ENCODE measurements at regions not wholly inside any gene's neighbourhood (a gene's known extent, or its start where the extent isn't known, plus 50 kb on each side); places are given as distances from the start of the nearest gene placed in this dataset.

- no peaks in the 10 kb centered on the region for H3K27me3 ChIP-seq (ENCODE audit: insufficient read depth, low read length)
- H2AFZ ChIP-seq (ENCODE audit: low read length) = no peak overlapping the region
- H3K4me2 ChIP-seq (ENCODE audit: insufficient read depth, low read length) = no peak overlapping the region
- H3K36me3 ChIP-seq (ENCODE audit: insufficient read depth, low read length) = no peaks in the 10 kb centered on the region
- TF ChIP-seq, protein P1, sequence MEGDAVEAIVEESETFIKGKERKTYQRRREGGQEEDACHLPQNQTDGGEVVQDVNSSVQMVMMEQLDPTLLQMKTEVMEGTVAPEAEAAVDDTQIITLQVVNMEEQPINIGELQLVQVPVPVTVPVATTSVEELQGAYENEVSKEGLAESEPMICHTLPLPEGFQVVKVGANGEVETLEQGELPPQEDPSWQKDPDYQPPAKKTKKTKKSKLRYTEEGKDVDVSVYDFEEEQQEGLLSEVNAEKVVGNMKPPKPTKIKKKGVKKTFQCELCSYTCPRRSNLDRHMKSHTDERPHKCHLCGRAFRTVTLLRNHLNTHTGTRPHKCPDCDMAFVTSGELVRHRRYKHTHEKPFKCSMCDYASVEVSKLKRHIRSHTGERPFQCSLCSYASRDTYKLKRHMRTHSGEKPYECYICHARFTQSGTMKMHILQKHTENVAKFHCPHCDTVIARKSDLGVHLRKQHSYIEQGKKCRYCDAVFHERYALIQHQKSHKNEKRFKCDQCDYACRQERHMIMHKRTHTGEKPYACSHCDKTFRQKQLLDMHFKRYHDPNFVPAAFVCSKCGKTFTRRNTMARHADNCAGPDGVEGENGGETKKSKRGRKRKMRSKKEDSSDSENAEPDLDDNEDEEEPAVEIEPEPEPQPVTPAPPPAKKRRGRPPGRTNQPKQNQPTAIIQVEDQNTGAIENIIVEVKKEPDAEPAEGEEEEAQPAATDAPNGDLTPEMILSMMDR (IDR thresholded peaks at IDR 0.05; ENCODE audit: extremely low read depth, low read depth, low read length) = no peak
- no peak for DNase-seq (ENCODE audit: insufficient read length, low spot score, missing footprints)
- H3K4me1 ChIP-seq (ENCODE audit: insufficient read depth, low read length) = no peaks in the 10 kb centered on the region
- no peak overlapping the region for H3K27ac ChIP-seq (ENCODE audit: low read depth, low read length)
- H3K4me3 ChIP-seq (ENCODE audit: insufficient read depth, low read length) = no peak overlapping the region
- H3K9me3 ChIP-seq (ENCODE audit: low read depth, low read length) = peaks cover 5% of the 10 kb centered on the region
- no peaks in the 10 kb centered on the region for H4K20me1 ChIP-seq (ENCODE audit: insufficient read depth, low read length)
- H3K79me2 ChIP-seq (ENCODE audit: insufficient read depth, low read length) = no peaks in the 10 kb centered on the region
Measured at GRCh38 chr18:76764291-76764901, 58.0 kb upstream of the ZNF236 start.

DNA sequence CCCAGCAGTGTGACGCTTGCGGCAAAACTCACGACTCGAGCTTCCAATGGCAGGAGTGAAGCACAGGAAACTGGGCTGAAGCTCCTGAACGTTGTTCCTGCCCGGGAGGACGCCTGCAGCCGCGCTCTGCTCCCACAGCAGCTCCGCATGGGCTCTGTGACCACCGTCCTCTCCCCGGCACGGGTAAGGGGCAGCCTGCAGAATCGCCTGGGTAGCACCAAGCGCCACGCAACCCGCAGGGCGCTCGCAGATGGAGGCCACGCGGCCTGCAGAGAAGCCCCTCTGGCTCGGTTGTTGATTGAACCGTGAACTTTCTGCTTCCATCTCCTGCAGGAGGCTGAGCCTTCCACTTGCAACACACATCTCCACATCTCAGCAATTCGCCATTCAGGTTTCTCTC lies 63.3 kb upstream of the ZNF236 start:
- Histone ChIP-seq H3K4me2 (ENCODE audit: insufficient read depth, low read length) (no peak overlapping the region), H3K4me1 (ENCODE audit: insufficient read depth, low read length) (no peaks in the 10 kb centered on the region), H3K27me3 (ENCODE audit: insufficient read depth, low read length) (no peaks in the 10 kb centered on the region), H3K79me2 (ENCODE audit: insufficient read depth, low read length) (no peaks in the 10 kb centered on the region), H3K4me3 (ENCODE audit: insufficient read depth, low read length) (no peak overlapping the region), H3K27ac (ENCODE audit: low read depth, low read length) (no peak overlapping the region), H2AFZ (ENCODE audit: low read length) (no peak overlapping the region), H4K20me1 (ENCODE audit: insufficient read depth, low read length) (no peaks in the 10 kb centered on the region), H3K9me3 (ENCODE audit: low read depth, low read length) (no peaks in the 10 kb centered on the region), H3K36me3 (ENCODE audit: insufficient read depth, low read length) (no peaks in the 10 kb centered on the region)
- TF ChIP-seq, protein P1 (IDR thresholded peaks at IDR 0.05; ENCODE audit: extremely low read depth, low read depth, low read length) = no peak
- no peak for DNase-seq (ENCODE audit: insufficient read length, low spot score, missing footprints)

DNA sequence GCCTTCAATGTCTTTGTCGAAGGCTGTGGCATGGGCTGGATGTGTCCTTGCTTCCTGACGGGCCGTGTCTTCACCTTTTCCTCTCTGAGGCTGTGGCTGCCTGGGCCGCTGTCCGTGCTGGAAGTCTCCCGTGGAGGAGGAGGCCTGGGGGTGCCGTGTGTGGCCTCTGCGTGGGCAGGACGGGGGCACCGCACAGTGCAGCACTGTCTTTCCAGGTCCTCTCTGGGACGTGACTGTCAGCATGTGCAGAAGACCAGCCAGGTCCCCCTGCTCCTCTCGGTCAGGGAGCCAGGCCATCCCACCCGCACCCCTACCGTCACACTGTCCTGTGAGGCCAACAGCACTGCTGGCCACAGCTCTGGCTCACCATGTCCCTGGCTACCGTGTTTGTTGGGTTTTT lies 64.4 kb upstream of the ZNF236 start:
- Histone ChIP-seq H3K4me2 (ENCODE audit: insufficient read depth, low read length) (no peak overlapping the region), H2AFZ (ENCODE audit: low read length) (no peak overlapping the region), H3K27me3 (ENCODE audit: insufficient read depth, low read length) (no peaks in the 10 kb centered on the region), H3K36me3 (ENCODE audit: insufficient read depth, low read length) (no peaks in the 10 kb centered on the region), H3K4me3 (ENCODE audit: insufficient read depth, low read length) (no peak overlapping the region), H3K9me3 (ENCODE audit: low read depth, low read length) (no peaks in the 10 kb centered on the region), H4K20me1 (ENCODE audit: insufficient read depth, low read length) (no peaks in the 10 kb centered on the region), H3K4me1 (ENCODE audit: insufficient read depth, low read length) (no peaks in the 10 kb centered on the region), H3K79me2 (ENCODE audit: insufficient read depth, low read length) (no peaks in the 10 kb centered on the region), H3K27ac (ENCODE audit: low read depth, low read length) (no peak overlapping the region)
- TF ChIP-seq, protein P1 (IDR thresholded peaks at IDR 0.05; ENCODE audit: extremely low read depth, low read depth, low read length) = no peak
- no peak for DNase-seq (ENCODE audit: insufficient read length, low spot score, missing footprints)

DNA sequence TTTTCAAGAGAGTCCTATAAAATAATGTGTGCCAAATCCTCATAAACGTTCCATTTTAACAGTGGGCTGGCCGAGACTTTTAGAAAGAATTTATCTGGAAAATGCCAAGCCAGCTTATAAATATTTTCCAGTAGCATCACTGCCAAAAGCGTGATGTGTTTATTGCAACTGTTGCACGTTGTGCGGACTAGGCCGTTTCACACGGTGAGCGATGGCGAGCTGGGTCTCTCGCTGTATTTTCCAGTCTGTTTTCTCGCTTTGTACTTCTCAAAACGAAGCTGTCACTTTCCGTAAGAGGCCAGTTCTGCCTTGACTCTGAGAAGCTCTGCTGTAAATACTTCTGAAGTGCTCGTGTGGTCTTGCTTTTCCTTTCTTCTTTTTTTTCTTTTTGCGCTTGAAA lies 65.0 kb upstream of the ZNF236 start:
- H3K27ac ChIP-seq (ENCODE audit: low read depth, low read length) = no peak overlapping the region
- no peaks in the 10 kb centered on the region for H3K27me3 ChIP-seq (ENCODE audit: insufficient read depth, low read length)
- no peaks in the 10 kb centered on the region for H3K79me2 ChIP-seq (ENCODE audit: insufficient read depth, low read length)
- TF ChIP-seq, protein P1 (IDR thresholded peaks at IDR 0.05; ENCODE audit: extremely low read depth, low read depth, low read length) = no peak
- H3K4me2 ChIP-seq (ENCODE audit: insufficient read depth, low read length) = no peak overlapping the region
- H2AFZ ChIP-seq (ENCODE audit: low read length) = no peak overlapping the region
- H3K4me3 ChIP-seq (ENCODE audit: insufficient read depth, low read length) = no peak overlapping the region
- H3K4me1 ChIP-seq (ENCODE audit: insufficient read depth, low read length) = no peaks in the 10 kb centered on the region
- DNase-seq (ENCODE audit: insufficient read length, low spot score, missing footprints) = no peak
- H3K9me3 ChIP-seq (ENCODE audit: low read depth, low read length) = no peaks in the 10 kb centered on the region
- no peaks in the 10 kb centered on the region for H3K36me3 ChIP-seq (ENCODE audit: insufficient read depth, low read length)
- H4K20me1 ChIP-seq (ENCODE audit: insufficient read depth, low read length) = no peaks in the 10 kb centered on the region

Data from osteoblast (primary cell).